Mammary epithelial cell (primary cell): ENCODE measurements at regions not wholly inside any gene's neighbourhood (a gene's known extent, or its start where the extent isn't known, plus 50 kb on each side); places are given as distances from the start of the nearest gene placed in this dataset.

ENCODE experiments used
- CTCF ChIP-seq, 2 donors: IDR thresholded peaks in 1 of 2; conservative IDR thresholded peaks in 1 of 2; 2 replicates each; pipeline ENCODE4 v1.5.1; 2011 to 2012; ENCODE audit warnings: inconsistent platforms in 2 of 2, low read length in 2 of 2, mild to moderate bottlenecking in 2 of 2, control low read depth in 1 of 2, low read depth in 1 of 2; ENCODE audit not compliant: insufficient read depth in 1 of 2; ENCODE audit errors: extremely low read depth in 1 of 2
- EZH2 ChIP-seq: IDR thresholded peaks from 2 replicates; pipeline ENCODE4 v1.6.1; 2012; ENCODE audit warnings: low read length, inconsistent platforms, borderline replicate concordance

GRCh38 chr3:159191447-159191846 lies 389.6 kb downstream of the MFSD1 start:
- TF ChIP-seq CTCF (conservative IDR thresholded peaks at IDR 0.05 in 1 of 2, IDR thresholded peaks at IDR 0.05 in 1 of 2; ENCODE audit: extremely low read depth in 1 of 2, insufficient read depth in 1 of 2, low read depth in 1 of 2, low read length in 2 of 2) (no peak), EZH2 (no peak)
